Endodermal cell (in vitro differentiated cells): ENCODE measurements at regions not wholly inside any gene's neighbourhood (a gene's known extent, or its start where the extent isn't known, plus 50 kb on each side); places are given as distances from the start of the nearest gene placed in this dataset.

ENCODE experiments used
- DNase-seq: peaks from one replicate; pipeline ENCODE4 v3.0.0-alpha.2; 2017
- H3K27ac ChIP-seq: 2 replicates; pipeline ENCODE4 v1.5.1; 2013; ENCODE audit warnings: mild to moderate bottlenecking, low read depth, low read length, moderate library complexity
- H3K27me3 ChIP-seq: 2 replicates; pipeline ENCODE4 v1.6.1; 2013; ENCODE audit warnings: mild to moderate bottlenecking, low read length, moderate library complexity; ENCODE audit not compliant: insufficient read depth, control insufficient read depth, poor library complexity, severe bottlenecking
- H3K36me3 ChIP-seq: 2 replicates; pipeline ENCODE4 v1.7.0; 2013; ENCODE audit warnings: mild to moderate bottlenecking, low read length, moderate library complexity; ENCODE audit not compliant: control insufficient read depth, insufficient read depth
- H3K4me1 ChIP-seq: one replicate; pipeline ENCODE4 v1.7.0; 2013; ENCODE audit warnings: low read length; ENCODE audit not compliant: control insufficient read depth, insufficient read depth
- H3K4me3 ChIP-seq: 2 replicates; pipeline ENCODE4 v1.5.1; 2013; ENCODE audit warnings: mild to moderate bottlenecking, low read length, moderate library complexity
- H3K9ac ChIP-seq: 2 replicates; pipeline ENCODE4 v1.6.1; 2013; ENCODE audit warnings: mild to moderate bottlenecking, low read length, moderate library complexity; ENCODE audit not compliant: poor library complexity, severe bottlenecking; ENCODE audit errors: extremely low read depth
- H3K9me3 ChIP-seq: 2 replicates; pipeline ENCODE4 v1.6.1; 2013; ENCODE audit warnings: mild to moderate bottlenecking, low read length, moderate library complexity; ENCODE audit not compliant: control insufficient read depth
- H3K27ac Mint-ChIP-seq: 2 replicates; pipeline ENCODE4 v1.8.0; 2020; ENCODE audit warnings: mixed read lengths
- H3K27me3 Mint-ChIP-seq: 2 replicates; pipeline ENCODE4 v1.8.0; 2021; ENCODE audit warnings: mild to moderate bottlenecking, mixed read lengths; ENCODE audit not compliant: insufficient read depth
- H3K36me3 Mint-ChIP-seq: 2 replicates; pipeline ENCODE4 v1.8.0; 2020; ENCODE audit warnings: low read depth, mixed read lengths
- H3K4me1 Mint-ChIP-seq: 2 replicates; pipeline ENCODE4 v1.8.0; 2020; ENCODE audit warnings: mixed read lengths
- H3K4me3 Mint-ChIP-seq: 2 replicates; pipeline ENCODE4 v1.8.0; 2020; ENCODE audit warnings: mild to moderate bottlenecking, moderate library complexity, mixed read lengths
- H3K9me3 Mint-ChIP-seq: 2 replicates; pipeline ENCODE4 v1.8.0; 2020; ENCODE audit warnings: mild to moderate bottlenecking, mixed read lengths
- WGBS, 2 experiments: methylation state at CpG; one replicate each; pipeline versions ENCODE4 v1.1.5 to v1.1.7; 2013; ENCODE audit warnings: missing lambda C conversion rate in 2 of 2, mixed read lengths in 1 of 2; ENCODE audit not compliant: insufficient coverage in 1 of 2, insufficient read length in 1 of 2; 5-methylcytosine and 5-hydroxymethylcytosine counted together
- TF ChIP-seq, protein P1 (sequence below): fragments of 200-600 bp; sonication (generic); conservative IDR thresholded peaks from 2 replicates; pipeline ENCODE4 v1.5.0; 2021; ENCODE audit warnings: antibody characterized with exemption, mild to moderate bottlenecking

DNA sequence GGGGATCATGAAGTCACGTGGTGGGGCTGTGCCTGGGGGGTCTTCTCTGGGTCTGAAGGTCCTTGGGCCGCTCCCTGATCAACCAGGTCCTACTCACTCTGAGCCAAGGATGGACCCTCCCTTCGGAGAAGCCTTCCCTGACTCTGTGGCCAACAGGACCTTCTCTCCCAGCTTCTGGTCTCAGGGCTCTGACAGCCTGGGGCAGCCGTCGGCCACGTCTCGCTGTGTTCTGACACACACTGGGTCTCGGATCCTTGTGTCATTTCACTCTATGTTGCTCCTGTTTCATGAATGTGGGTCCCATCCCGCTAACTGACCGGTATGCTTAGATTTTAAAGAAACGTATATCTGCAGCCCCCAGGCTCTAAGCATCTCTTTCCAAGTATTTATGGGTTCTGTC is 256.1 kb downstream of the ENGASE start:
- Histone ChIP-seq H3K9me3 (no peaks in the 10 kb centered on the region), H3K27me3 (peaks cover 3% of the 10 kb centered on the region), H3K27ac (no peak overlapping the region), H3K36me3 (no peaks in the 10 kb centered on the region), H3K9ac (no peak overlapping the region), H3K4me1 (no peaks in the 10 kb centered on the region), H3K4me3 (no peak overlapping the region)
- peaks cover 9% of the 10 kb centered on the region for H3K27me3 Mint-ChIP-seq
- no peak overlapping the region for H3K27ac Mint-ChIP-seq
- TF ChIP-seq, protein P1, sequence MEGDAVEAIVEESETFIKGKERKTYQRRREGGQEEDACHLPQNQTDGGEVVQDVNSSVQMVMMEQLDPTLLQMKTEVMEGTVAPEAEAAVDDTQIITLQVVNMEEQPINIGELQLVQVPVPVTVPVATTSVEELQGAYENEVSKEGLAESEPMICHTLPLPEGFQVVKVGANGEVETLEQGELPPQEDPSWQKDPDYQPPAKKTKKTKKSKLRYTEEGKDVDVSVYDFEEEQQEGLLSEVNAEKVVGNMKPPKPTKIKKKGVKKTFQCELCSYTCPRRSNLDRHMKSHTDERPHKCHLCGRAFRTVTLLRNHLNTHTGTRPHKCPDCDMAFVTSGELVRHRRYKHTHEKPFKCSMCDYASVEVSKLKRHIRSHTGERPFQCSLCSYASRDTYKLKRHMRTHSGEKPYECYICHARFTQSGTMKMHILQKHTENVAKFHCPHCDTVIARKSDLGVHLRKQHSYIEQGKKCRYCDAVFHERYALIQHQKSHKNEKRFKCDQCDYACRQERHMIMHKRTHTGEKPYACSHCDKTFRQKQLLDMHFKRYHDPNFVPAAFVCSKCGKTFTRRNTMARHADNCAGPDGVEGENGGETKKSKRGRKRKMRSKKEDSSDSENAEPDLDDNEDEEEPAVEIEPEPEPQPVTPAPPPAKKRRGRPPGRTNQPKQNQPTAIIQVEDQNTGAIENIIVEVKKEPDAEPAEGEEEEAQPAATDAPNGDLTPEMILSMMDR: no peak
- WGBS, 2 experiments: 84 to 85% methylated on average over 9 to 11 of the region's 11 CpGs
- no peak for DNase-seq
- no peaks in the 10 kb centered on the region for H3K9me3 Mint-ChIP-seq
- no peak overlapping the region for H3K4me3 Mint-ChIP-seq
- H3K36me3 Mint-ChIP-seq: no peaks in the 10 kb centered on the region
- no peaks in the 10 kb centered on the region for H3K4me1 Mint-ChIP-seq

DNA sequence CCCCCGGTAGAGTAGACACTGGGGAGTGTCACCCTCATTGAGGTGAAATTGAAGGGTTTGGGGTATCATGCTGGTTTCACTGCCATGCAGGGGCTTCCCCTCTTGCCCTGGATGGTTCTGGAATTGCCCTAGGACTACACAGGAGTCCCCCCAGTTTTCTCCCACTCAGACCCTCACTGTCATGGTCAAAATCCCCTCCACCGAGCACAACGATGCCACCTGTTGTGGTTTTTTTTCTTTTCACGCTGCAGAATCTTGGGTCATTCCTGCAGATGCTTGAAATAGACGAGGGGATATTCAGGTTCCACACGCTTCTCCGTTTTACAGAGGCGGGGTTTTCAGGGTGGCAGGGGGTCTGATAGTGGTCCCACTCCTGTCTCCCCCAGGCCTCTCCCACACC is 255.6 kb downstream of the ENGASE start:
- H3K27ac Mint-ChIP-seq: no peak overlapping the region
- peaks cover 9% of the 10 kb centered on the region for H3K27me3 Mint-ChIP-seq

DNA sequence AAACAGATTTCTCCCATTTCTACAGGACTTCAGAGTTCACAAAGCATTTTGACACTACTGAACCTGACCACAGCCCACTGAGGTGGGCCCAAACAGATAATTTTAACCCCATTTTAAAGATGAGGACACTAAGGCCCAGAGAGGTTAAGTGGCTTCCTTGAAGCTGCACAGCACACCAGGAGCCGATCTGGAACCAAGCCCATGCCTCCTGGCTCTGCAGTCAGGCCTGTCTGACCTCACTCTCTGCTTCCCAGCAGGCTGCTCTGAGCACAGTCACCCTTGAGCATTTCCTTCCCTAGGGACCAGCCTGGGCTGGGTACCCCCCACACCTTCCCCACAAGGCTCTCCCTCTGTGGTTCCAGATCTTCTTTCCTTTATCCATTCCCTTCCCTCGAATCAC is 252.2 kb downstream of the ENGASE start:
- WGBS, 2 experiments: 48 to 73% methylated on average over 2 of the region's 2 CpGs
- Mint-ChIP-seq H3K27me3 (peaks cover 9% of the 10 kb centered on the region), H3K9me3 (no peaks in the 10 kb centered on the region)

More for the DNA sequence above, 255.6 kb downstream of the ENGASE start:
- H3K9me3 ChIP-seq: no peaks in the 10 kb centered on the region
- no peaks in the 10 kb centered on the region for H3K36me3 Mint-ChIP-seq
- no peaks in the 10 kb centered on the region for H3K36me3 ChIP-seq
- no peaks in the 10 kb centered on the region for H3K4me1 Mint-ChIP-seq
- H3K9ac ChIP-seq: no peak overlapping the region
- H3K27ac ChIP-seq: no peak overlapping the region
- no peaks in the 10 kb centered on the region for H3K9me3 Mint-ChIP-seq
- no peak overlapping the region for H3K4me3 ChIP-seq
- H3K4me1 ChIP-seq: no peaks in the 10 kb centered on the region
- TF ChIP-seq, protein P1: no peak
- DNase-seq: no peak
- H3K27me3 ChIP-seq: peaks cover 7% of the 10 kb centered on the region
- 80 to 92% methylated on average over 5 to 7 of the region's 8 CpGs for WGBS, 2 experiments
- H3K4me3 Mint-ChIP-seq: no peak overlapping the region

More for the DNA sequence above, 252.2 kb downstream of the ENGASE start:
- Histone ChIP-seq H3K27me3 (peaks cover 31% of the 10 kb centered on the region), H3K4me1 (no peaks in the 10 kb centered on the region), H3K9ac (no peak overlapping the region), H3K27ac (no peak overlapping the region), H3K4me3 (no peak overlapping the region), H3K36me3 (no peaks in the 10 kb centered on the region), H3K9me3 (no peaks in the 10 kb centered on the region)
- Mint-ChIP-seq H3K36me3 (no peaks in the 10 kb centered on the region), H3K4me3 (no peak overlapping the region), H3K4me1 (no peaks in the 10 kb centered on the region), H3K27ac (no peak overlapping the region)
- no peak for DNase-seq
- TF ChIP-seq, protein P1: no peak
